ENCODE measurements at regions not wholly inside any gene's neighbourhood (a gene's known extent, or its start where the extent isn't known, plus 50 kb on each side); places are given as distances from the start of the nearest gene placed in this dataset.

DNA sequence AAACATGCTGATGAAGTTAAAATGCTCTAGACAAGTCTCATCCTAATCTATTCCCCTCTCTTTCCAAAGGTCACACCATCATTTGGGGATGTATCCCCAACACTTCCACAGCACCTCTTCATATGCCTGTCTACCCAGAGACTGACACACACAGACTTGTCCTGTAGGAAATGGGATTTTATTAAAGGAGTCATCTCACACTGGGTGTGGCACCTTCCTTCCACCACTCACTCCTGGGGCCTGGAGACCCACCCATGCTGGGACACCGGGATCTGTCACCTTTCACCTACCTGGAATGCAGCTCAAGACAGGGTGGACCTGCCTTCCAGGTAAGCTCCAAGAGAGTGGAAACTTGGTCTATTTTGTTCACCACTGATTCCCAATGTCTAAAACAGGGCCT is 99.4 kb upstream of the HAND1 start:
- no peak overlapping the region for H3K4me3 Mint-ChIP-seq
- DNase-seq (ENCODE audit: low spot score) = no peak
- no peaks in the 10 kb centered on the region for H3K36me3 Mint-ChIP-seq (ENCODE audit: low read depth)
- no peak overlapping the region for H3K27ac Mint-ChIP-seq
- H3K4me1 Mint-ChIP-seq (ENCODE audit: low read depth) = no peaks in the 10 kb centered on the region
- no peaks in the 10 kb centered on the region for H3K9me3 Mint-ChIP-seq
- peaks cover 20% of the 10 kb centered on the region for H3K27me3 Mint-ChIP-seq (ENCODE audit: low read depth)

- Mint-ChIP-seq H3K9me3 (no peaks in the 10 kb centered on the region), H3K27ac (no peak overlapping the region), H3K27me3 (ENCODE audit: low read depth) (peaks cover 20% of the 10 kb centered on the region), H3K4me3 (no peak overlapping the region), H3K4me1 (ENCODE audit: low read depth) (no peaks in the 10 kb centered on the region), H3K36me3 (ENCODE audit: low read depth) (no peaks in the 10 kb centered on the region)
- no peak for DNase-seq (ENCODE audit: low spot score)
Measured at GRCh38 chr5:154576429-154576806, 98.4 kb upstream of the HAND1 start.

GRCh38 chr5:154575546-154576428 is 97.8 kb upstream of the HAND1 start:
- Mint-ChIP-seq H3K27me3 (ENCODE audit: low read depth) (peaks cover 20% of the 10 kb centered on the region), H3K36me3 (ENCODE audit: low read depth) (no peaks in the 10 kb centered on the region), H3K27ac (no peak overlapping the region), H3K4me3 (no peak overlapping the region), H3K9me3 (no peaks in the 10 kb centered on the region), H3K4me1 (ENCODE audit: low read depth) (no peaks in the 10 kb centered on the region)
- DNase-seq (ENCODE audit: low spot score) = no peak

DNA sequence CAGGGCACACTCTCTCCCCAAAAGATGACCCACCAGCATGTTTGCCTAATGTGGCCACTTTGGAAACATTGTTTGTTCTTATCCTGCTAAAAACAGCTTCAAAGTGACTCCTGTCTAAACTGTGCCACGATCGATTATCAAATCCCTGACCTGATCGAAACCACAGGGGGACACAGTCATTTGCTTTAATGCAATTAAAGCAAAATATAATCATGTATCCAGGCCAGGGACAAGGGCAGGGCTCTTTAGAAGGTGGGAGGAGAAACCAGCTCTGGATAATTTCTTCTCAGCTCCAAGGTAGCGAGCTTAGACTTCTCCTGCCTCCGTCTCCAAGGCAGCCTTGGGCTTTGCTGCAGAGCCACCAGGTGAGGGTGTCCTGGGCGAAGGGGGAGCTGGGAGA is 95.0 kb upstream of the HAND1 start:
- H3K36me3 Mint-ChIP-seq (ENCODE audit: low read depth) = no peaks in the 10 kb centered on the region
- no peaks in the 10 kb centered on the region for H3K9me3 Mint-ChIP-seq
- H3K27me3 Mint-ChIP-seq (ENCODE audit: low read depth) = peaks cover 20% of the 10 kb centered on the region
- no peak for DNase-seq (ENCODE audit: low spot score)
- no peaks in the 10 kb centered on the region for H3K4me1 Mint-ChIP-seq (ENCODE audit: low read depth)
- H3K27ac Mint-ChIP-seq = no peak overlapping the region
- H3K4me3 Mint-ChIP-seq = no peak overlapping the region

DNA sequence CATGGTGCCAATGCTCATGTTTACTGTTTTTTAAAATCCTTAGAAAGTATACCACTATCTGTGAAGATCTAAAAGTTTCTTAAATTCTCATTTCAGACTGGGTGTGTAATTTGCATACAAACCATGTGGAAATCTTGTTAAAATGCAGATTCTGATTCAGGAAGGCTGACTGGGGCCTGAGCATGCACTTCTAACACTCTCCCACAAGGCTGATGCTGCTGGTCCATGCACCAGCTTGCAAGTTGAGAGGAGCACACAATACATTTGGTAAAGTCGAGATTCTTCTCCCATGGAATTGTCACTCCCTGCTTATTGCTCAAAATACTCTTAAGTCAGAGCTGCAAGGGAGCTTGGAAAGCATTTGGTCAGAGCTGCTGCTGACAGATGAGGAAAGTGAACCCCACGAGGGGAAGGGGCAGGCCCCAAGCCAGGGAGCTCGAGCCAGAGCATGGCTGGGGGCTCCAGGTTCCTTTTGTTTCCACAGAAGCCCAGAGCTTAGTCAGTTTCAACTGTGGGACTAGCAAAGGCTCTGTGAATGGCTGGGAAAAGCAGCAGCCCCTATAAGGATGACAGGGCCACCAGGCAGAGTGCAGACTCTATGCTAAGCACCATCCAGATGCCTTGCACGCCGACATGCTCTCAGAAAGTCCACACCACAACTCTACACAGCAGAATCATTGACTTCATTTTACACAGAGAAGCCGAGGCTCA is 93.5 kb upstream of the HAND1 start:
- no peak for DNase-seq (ENCODE audit: low spot score)
- Mint-ChIP-seq H3K4me1 (ENCODE audit: low read depth) (no peaks in the 10 kb centered on the region), H3K9me3 (no peaks in the 10 kb centered on the region), H3K27me3 (ENCODE audit: low read depth) (peaks cover 15% of the 10 kb centered on the region), H3K27ac (no peak overlapping the region), H3K36me3 (ENCODE audit: low read depth) (no peaks in the 10 kb centered on the region), H3K4me3 (no peak overlapping the region)

DNA sequence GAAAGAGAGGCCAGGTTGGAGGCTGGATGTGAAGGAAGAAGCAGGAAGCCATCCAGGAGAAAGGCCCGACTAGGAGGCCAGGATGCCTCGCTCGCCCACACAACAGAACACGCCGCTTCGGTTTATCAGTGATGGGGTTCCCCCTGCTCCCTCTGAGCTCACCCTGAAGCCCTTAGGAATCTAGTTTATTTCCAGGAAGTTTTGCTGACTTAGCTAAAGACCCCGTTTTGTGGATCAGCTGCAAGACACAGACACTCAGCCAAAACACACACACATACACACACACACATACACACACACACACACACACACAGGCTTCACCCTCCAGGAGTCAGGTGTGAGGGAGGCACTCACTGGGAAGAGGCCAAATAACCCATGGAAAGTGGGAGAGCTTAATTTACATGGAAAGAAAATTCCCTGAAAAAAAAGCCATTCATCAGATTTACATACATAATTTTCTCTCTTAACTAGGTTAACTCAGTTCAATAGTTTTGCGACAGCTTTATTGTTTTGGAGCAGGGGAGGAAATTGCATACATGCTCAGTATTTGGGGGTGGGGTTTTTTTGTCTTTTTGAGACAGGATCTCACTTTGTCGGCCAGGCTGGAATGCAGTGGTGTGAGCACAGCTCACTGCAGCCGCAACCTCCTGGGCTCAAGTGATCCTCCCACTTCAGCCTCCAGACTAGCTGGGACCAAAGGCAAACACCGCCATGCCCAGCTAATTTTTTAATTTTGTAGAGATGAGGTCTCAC is 92.7 kb upstream of the HAND1 start:
- H3K4me3 Mint-ChIP-seq = no peak overlapping the region
- no peak for DNase-seq (ENCODE audit: low spot score)
- no peak overlapping the region for H3K27ac Mint-ChIP-seq
- H3K9me3 Mint-ChIP-seq = no peaks in the 10 kb centered on the region
- no peaks in the 10 kb centered on the region for H3K4me1 Mint-ChIP-seq (ENCODE audit: low read depth)
- no peaks in the 10 kb centered on the region for H3K36me3 Mint-ChIP-seq (ENCODE audit: low read depth)
- peaks cover 15% of the 10 kb centered on the region for H3K27me3 Mint-ChIP-seq (ENCODE audit: low read depth)

DNA sequence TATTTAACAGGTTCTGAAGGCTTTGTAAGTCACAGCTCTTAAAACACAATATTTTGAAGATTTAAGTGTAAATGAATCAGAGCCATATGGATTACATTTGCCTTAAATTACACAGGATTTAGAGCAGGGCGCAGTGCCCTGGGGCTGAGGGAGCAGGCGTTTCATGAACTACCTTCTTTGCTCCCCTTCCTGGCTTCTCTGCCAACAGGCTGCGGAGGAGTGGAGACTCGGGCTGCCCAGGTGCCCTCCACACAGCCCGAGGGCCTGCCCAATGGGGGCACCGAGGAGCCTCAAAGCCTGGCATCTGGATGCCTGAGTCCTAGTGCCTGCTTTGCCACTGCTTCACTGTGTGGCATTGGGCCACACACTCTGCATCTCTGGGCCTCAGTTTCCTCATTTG is 90.6 kb upstream of the HAND1 start:
- DNase-seq (ENCODE audit: low spot score) = no peak
- Mint-ChIP-seq H3K27ac (no peak overlapping the region), H3K4me3 (no peak overlapping the region), H3K9me3 (no peaks in the 10 kb centered on the region), H3K4me1 (ENCODE audit: low read depth) (no peaks in the 10 kb centered on the region), H3K36me3 (ENCODE audit: low read depth) (no peaks in the 10 kb centered on the region), H3K27me3 (ENCODE audit: low read depth) (peaks cover 5% of the 10 kb centered on the region)

DNA sequence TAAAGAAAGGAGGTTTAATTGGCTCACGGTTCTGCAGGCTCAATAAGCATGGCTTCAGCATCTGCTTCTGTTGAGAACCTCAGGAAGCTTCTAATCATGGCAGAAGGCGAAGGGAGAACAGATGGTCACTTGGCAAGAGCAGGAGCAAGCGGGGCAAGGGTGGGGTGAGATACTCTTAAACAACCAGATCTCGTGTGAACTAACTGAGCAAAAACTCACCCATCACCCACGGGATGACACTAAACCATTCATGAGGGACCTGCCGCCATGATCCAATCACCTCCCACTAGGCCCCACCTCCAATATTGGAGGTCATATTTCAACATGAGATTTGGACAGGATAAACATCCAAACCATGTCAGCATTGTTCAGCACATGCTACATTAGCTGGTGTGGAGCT is 89.1 kb upstream of the HAND1 start:
- Mint-ChIP-seq H3K36me3 (ENCODE audit: low read depth) (no peaks in the 10 kb centered on the region), H3K4me3 (no peak overlapping the region), H3K4me1 (ENCODE audit: low read depth) (no peaks in the 10 kb centered on the region), H3K9me3 (no peaks in the 10 kb centered on the region), H3K27me3 (ENCODE audit: low read depth) (peaks cover 4% of the 10 kb centered on the region), H3K27ac (no peak overlapping the region)
- DNase-seq (ENCODE audit: low spot score) = no peak

- no peak for DNase-seq (ENCODE audit: low spot score)
- H3K36me3 Mint-ChIP-seq (ENCODE audit: low read depth) = no peaks in the 10 kb centered on the region
- no peaks in the 10 kb centered on the region for H3K9me3 Mint-ChIP-seq
- H3K4me1 Mint-ChIP-seq (ENCODE audit: low read depth) = no peaks in the 10 kb centered on the region
- no peak overlapping the region for H3K4me3 Mint-ChIP-seq
- no peak overlapping the region for H3K27ac Mint-ChIP-seq
- H3K27me3 Mint-ChIP-seq (ENCODE audit: low read depth) = peaks cover 4% of the 10 kb centered on the region
Measured at GRCh38 chr5:154566146-154566680, 88.2 kb upstream of the HAND1 start.

DNA sequence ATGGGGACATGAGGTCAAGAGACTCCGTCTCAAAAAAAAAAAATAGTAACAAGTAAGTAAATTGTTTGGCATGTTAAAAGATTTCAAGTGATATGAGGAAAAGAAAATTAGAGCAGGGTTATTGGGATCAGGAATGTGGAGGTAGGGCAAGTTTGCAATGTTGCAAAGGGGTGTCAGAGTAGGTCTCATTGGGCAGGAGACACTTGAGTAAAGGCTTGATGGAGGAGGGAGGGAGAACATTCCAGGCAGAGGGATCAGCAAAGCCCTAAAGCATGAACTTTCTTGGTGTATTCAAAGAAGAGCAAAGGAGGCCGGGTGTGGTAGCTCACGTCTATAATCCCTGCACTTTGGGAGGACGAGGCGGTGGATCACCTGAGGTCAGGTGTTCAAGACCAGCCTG is 87.1 kb upstream of the HAND1 start:
- H3K27me3 Mint-ChIP-seq (ENCODE audit: low read depth) = peaks cover 4% of the 10 kb centered on the region
- no peak overlapping the region for H3K27ac Mint-ChIP-seq
- H3K9me3 Mint-ChIP-seq = no peaks in the 10 kb centered on the region
- H3K36me3 Mint-ChIP-seq (ENCODE audit: low read depth) = no peaks in the 10 kb centered on the region
- no peaks in the 10 kb centered on the region for H3K4me1 Mint-ChIP-seq (ENCODE audit: low read depth)
- no peak for DNase-seq (ENCODE audit: low spot score)
- no peak overlapping the region for H3K4me3 Mint-ChIP-seq

GRCh38 chr5:154562244-154562880 is 84.3 kb upstream of the HAND1 start:
- no peaks in the 10 kb centered on the region for H3K36me3 Mint-ChIP-seq (ENCODE audit: low read depth)
- DNase-seq (ENCODE audit: low spot score) = no peak
- H3K27me3 Mint-ChIP-seq (ENCODE audit: low read depth) = peaks cover 4% of the 10 kb centered on the region

GRCh38 chr5:154559398-154560276 is 81.6 kb upstream of the HAND1 start:
- no peaks in the 10 kb centered on the region for H3K4me1 Mint-ChIP-seq (ENCODE audit: low read depth)

More at GRCh38 chr5:154562244-154562880, 84.3 kb upstream of the HAND1 start:
- H3K9me3 Mint-ChIP-seq = no peaks in the 10 kb centered on the region
- no peak overlapping the region for H3K4me3 Mint-ChIP-seq
- H3K27ac Mint-ChIP-seq = no peak overlapping the region
- H3K4me1 Mint-ChIP-seq (ENCODE audit: low read depth) = no peaks in the 10 kb centered on the region

DNA sequence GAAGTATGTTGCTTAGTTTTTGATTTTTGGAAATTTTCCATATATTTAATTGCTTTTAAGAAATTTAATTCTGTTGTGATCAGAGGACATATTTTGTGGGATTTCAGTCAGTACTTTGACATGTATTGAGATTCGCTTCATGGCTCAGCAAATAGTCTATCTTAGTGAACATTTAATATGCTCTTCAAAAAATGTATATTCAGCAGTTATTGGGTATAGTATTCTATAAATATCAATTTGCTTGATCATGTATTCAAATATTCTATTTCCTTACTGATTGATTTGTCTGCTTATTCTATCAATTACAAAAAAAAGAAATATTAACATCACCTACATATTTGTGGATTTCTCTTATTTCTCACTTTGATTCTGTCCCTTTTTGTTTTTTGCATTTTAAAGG is 79.5 kb upstream of the HAND1 start:
- no peak overlapping the region for H3K27ac Mint-ChIP-seq

More at GRCh38 chr5:154559398-154560276, 81.6 kb upstream of the HAND1 start:
- Mint-ChIP-seq H3K4me3 (no peak overlapping the region), H3K27ac (no peak overlapping the region), H3K36me3 (ENCODE audit: low read depth) (no peaks in the 10 kb centered on the region), H3K27me3 (ENCODE audit: low read depth) (no peaks in the 10 kb centered on the region), H3K9me3 (no peaks in the 10 kb centered on the region)
- no peak for DNase-seq (ENCODE audit: low spot score)

More for the DNA sequence above, 79.5 kb upstream of the HAND1 start:
- Mint-ChIP-seq H3K4me3 (no peak overlapping the region), H3K4me1 (ENCODE audit: low read depth) (no peaks in the 10 kb centered on the region), H3K36me3 (ENCODE audit: low read depth) (no peaks in the 10 kb centered on the region), H3K9me3 (peaks cover 9% of the 10 kb centered on the region), H3K27me3 (ENCODE audit: low read depth) (no peaks in the 10 kb centered on the region)
- DNase-seq (ENCODE audit: low spot score) = no peak
